HG03135 (cell line): ENCODE measurements at regions not wholly inside any gene's neighbourhood (a gene's known extent, or its start where the extent isn't known, plus 50 kb on each side); places are given as distances from the start of the nearest gene placed in this dataset.

Source experiments
- ATAC-seq: cut with Tn5 transposase; IDR thresholded peaks from one replicate; pipeline ENCODE4 v1.9.1; 2021; ENCODE audit warnings: mild to moderate bottlenecking, moderate library complexity; ENCODE audit not compliant: unreplicated experiment

DNA sequence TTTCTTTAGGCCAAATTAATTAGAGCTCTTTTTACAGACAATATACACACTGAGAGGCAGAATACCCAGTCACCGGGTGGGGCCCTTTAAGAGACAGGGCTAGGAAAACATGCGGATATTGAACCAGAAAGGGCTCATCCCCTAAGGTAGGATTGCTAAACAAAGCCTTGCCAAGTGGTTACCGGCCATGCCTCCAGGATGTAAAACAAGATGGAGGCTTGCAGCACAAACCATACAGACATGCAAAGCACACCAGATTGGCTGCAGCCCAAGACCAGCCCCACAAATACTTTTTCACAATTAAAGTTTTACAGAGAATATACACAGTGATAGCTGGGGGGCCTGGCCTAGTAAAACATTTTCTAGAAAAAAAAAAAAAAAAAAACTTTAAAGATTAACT is 210.0 kb downstream of the KLHL4 start:
- ATAC-seq = no peak

DNA sequence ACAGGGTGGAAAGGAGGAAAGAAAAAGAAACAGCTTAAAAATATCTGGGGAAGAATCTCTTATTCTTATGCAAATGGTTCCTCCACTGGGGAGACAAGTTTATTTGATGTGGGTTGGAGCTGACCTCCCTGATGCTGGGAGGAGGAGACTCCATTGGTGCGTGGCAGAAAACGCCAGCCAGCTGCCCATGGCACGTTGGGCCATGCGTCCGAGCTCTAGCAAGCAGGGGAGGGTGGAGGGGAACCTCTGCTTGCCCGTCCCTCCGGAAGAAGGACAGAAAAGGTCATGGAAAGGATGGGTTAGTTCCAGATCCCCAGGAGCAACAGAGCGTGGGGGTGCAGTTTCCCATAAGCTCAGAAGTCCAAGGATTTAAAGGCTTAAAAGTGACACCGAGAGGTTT is 210.4 kb downstream of the KLHL4 start:
- ATAC-seq = no peak

DNA sequence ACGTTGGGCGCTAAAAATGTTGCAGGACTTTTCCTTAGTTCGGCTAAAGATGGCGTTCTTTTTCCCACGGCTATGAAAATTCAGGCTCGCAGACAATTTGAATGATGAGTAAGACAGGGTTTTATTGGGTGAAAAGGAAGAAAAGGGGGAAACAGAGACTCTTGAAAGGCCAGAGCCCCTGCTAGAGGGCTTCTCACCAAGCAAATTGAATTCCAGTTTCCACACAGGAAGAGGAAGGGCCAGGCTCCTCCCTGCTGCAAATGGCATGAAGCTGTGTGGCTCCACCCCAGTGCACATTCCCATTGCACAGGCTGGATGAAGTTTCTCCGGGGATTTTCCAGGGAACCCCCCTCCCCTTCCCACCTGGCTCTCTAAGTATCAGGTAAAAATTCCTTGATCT is 210.9 kb downstream of the KLHL4 start:
- no peak for ATAC-seq

- ATAC-seq = no peak
Observed at GRCh38 chrX:87732133-87732532, 214.5 kb downstream of the KLHL4 start.

- no peak for ATAC-seq
Observed at GRCh38 chrX:87736576-87736975, 219.0 kb downstream of the KLHL4 start.

GRCh38 chrX:87744391-87744790 is 226.8 kb downstream of the KLHL4 start:
- no peak for ATAC-seq

- no peak for ATAC-seq
Observed at GRCh38 chrX:87755493-87755892, 237.9 kb downstream of the KLHL4 start.

GRCh38 chrX:87788976-87789375 is 271.4 kb downstream of the KLHL4 start:
- no peak for ATAC-seq

- no peak for ATAC-seq
Observed at GRCh38 chrX:87798039-87798438, 280.4 kb downstream of the KLHL4 start.

GRCh38 chrX:87805829-87806490 is 288.4 kb downstream of the KLHL4 start:
- ATAC-seq = no peak

- no peak for ATAC-seq
Observed at GRCh38 chrX:87808576-87809243, 291.1 kb downstream of the KLHL4 start.

GRCh38 chrX:87813566-87813965 is 296.0 kb downstream of the KLHL4 start:
- ATAC-seq = no peak

- ATAC-seq = no peak
Observed at GRCh38 chrX:87846956-87847355, 329.4 kb downstream of the KLHL4 start.

DNA sequence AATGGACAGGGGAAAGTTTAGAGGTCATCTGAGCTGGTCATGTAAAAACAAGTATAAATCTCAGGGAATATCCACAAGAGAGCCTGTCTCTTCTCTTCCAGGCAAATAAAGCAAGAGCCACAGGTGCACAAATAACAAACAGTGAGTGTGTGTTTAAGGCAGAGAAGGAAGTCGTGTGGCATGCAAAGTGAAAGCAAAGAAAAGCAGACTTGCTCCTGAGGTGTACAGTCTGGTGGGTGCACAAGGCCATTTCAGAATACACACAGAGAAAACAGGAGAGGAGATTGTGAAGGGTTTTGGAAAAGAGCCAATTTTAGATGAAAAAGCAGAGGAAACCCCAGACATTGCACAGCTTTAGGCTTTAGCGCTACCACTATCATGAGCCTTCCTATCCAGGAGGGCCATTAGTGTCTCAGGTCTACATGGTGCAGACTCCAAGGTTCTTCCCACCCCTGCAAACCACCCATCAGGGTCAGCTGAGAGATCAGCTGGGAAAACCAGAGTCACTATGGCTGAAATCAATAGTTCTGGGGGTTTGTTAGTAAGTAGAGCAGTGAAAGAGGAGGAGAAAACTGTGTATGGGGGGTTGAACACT is 355.8 kb downstream of the KLHL4 start:
- peak; percentile 55 for ATAC-seq

DNA sequence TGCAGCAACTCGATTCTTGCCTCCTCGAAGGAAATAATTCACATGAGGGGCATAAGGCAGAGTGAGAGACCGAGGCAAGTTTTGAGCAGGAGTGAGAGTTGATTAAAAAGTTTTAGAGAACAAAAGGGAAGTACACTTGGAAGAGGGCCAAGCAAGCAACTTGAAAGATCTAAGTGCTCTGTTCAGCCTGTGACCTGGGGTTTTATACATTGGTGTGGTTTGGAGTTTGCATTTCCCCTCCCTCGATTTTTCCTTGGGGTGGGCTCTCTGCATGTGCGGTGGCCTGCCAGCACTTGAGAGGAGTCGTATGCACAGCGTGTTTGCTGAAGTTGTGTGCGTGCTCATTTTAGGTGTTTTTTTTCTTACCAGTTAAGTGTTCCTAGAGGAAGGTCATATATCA is 356.4 kb downstream of the KLHL4 start:
- ATAC-seq = no peak

- ATAC-seq = no peak
Observed at GRCh38 chrX:87878926-87879325, 361.3 kb downstream of the KLHL4 start.

DNA sequence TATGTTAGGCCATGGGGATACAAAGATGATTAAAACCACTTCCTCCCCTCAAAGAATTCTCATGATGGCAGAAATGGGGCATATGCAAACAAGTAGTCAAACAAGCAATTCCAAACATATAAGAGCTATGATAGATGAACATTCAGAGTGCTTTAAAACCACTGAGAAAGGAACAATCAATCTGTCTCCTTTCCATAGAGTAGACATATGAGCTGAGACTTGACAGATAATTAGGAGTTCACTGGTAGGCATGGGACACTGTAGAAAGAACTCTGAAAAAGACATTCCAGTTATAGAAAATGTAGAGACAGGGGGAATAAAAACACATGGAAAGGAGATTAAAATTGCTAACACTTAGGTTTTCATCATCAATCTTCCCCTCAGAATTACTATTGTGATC is 372.8 kb downstream of the KLHL4 start:
- no peak for ATAC-seq

DNA sequence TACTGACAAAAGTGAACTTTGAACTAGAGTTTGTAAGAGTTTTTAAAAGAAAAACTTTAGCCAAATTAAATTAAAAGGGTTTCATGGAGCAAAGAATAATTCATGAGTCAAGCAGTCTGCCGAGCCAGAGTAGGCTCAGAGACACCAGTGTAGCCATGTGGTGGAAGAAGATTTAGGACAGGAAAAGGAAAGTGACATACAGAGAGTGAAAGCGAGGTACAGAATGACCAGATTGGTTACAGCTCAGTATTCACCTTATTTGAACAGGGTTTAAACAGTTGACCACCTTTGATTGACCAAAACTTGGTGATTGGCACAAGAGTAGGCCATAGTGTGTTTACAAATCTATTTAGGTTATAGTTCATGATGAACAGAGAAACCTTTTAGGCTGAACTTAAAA is 377.8 kb downstream of the KLHL4 start:
- ATAC-seq = no peak

DNA sequence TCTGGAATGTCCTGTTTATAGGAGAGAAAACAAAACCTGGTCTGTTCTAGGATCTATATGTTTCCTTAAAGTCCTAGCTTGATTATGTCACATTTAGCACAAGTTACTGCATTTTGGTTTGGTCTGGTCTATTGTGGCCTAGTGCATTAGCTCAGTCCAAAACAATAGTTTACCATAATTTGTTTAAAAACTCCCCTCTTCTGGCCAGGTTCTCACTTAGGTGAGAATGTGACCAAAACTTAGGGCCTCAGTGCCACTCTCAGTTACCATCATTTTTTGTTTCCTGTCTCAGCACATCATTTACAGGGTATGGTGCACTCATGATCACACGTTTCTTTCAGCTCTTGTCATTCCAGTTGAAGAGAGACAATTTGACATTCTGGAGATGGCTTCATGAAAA is 378.5 kb downstream of the KLHL4 start:
- ATAC-seq = no peak

DNA sequence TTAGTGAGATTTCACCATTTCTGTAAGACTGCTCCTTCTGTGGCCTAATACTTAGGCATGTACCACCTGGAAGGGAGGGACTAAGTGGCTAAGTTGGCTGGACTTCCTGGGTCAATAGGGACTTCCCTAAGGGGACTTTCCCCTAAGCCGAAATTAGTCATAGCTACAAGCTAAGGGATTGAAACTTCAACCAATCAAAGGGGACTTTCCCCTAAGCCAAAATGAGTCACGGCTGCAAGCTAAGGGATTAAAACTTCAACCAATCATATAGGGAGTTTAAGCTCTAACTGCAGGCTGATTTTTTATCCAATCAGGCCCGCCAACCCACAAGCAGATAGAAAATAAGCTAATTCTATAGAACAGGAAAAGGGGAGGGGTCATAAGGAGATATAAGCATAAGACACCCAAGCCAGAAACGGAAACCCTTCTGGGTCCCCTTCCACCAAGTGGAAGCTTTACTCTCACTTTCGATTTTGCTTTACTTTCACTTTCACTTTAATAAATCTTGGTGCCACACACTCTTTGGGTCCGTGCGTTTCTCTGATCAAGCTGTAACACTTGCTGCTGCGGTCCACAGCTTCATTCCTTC is 382.8 kb downstream of the KLHL4 start:
- peak; percentile 68 for ATAC-seq

- ATAC-seq = no peak
Observed at GRCh38 chrX:87901060-87901459, 383.5 kb downstream of the KLHL4 start.

- ATAC-seq = no peak
Observed at GRCh38 chrX:87914726-87915125, 397.1 kb downstream of the KLHL4 start.
